Lower lobe of right lung (tissue), 2 donors: ENCODE measurements at regions not wholly inside any gene's neighbourhood (a gene's known extent, or its start where the extent isn't known, plus 50 kb on each side); places are given as distances from the start of the nearest gene placed in this dataset.
A peak's percentile ranks its signal among the peaks of the same experiment; 100 is the strongest.

ENCODE experiments used
- ATAC-seq, 2 donors: fragments of 200-7000 bp; cut with Tn5 transposase; one replicate each; pipeline ENCODE4 v1.9.1; 2020 to 2022; ENCODE audit warnings: mild to moderate bottlenecking in 2 of 2, moderate library complexity in 2 of 2
- DNase-seq: peaks from one replicate; pipeline ENCODE4 v3.0.0-alpha.2; 2020
- H3K27ac ChIP-seq: fragments of 200-600 bp; one replicate; pipeline ENCODE4 v1.8.0; 2022
- H3K27me3 ChIP-seq: fragments of 200-600 bp; one replicate; pipeline ENCODE4 v1.8.0; 2022; ENCODE audit warnings: low read depth
- H3K36me3 ChIP-seq: fragments of 200-600 bp; one replicate; pipeline ENCODE4 v1.8.0; 2022; ENCODE audit warnings: mild to moderate bottlenecking
- H3K4me1 ChIP-seq: fragments of 200-600 bp; one replicate; pipeline ENCODE4 v1.8.0; 2022
- H3K4me3 ChIP-seq: fragments of 200-600 bp; one replicate; pipeline ENCODE4 v1.8.0; 2022; ENCODE audit warnings: mild to moderate bottlenecking
- H3K9me3 ChIP-seq: fragments of 200-600 bp; one replicate; pipeline ENCODE4 v1.8.0; 2022
- CTCF ChIP-seq: fragments of 200-600 bp; IDR thresholded peaks from one replicate; pipeline ENCODE4 v1.8.0; 2022; ENCODE audit warnings: antibody characterized with exemption, mild to moderate bottlenecking
- intact Hi-C: fragments of 100-400 bp; cut with DNase I; formaldehyde crosslinking; loops from one replicate; pipeline ENCODE4 v1.11.0; 2022
- donor health status: DM: no; HTN: yes; CAD: no; lungs with severe emphysema.

GRCh38 chr17:33809748-33810147 is 445.3 kb upstream of the CCL2 start:
- Histone ChIP-seq H3K27ac (no peak overlapping the region), H3K9me3 (no peaks in the 10 kb centered on the region), H3K36me3 (no peaks in the 10 kb centered on the region), H3K4me1 (no peaks in the 10 kb centered on the region), H3K27me3 (no peaks in the 10 kb centered on the region), H3K4me3 (no peak overlapping the region)
- TF ChIP-seq CTCF, result no peak
- no peak for DNase-seq
- no peak for ATAC-seq
- intact Hi-C loops, result no loop called here

- TF ChIP-seq CTCF, result no peak
- H3K27me3 ChIP-seq, result no peaks in the 10 kb centered on the region
- no peaks in the 10 kb centered on the region for H3K9me3 ChIP-seq
- intact Hi-C loops, result no loop called here
- no peaks in the 10 kb centered on the region for H3K36me3 ChIP-seq
- H3K4me1 ChIP-seq, result no peaks in the 10 kb centered on the region
- H3K4me3 ChIP-seq, result no peak overlapping the region
- no peak overlapping the region for H3K27ac ChIP-seq
- DNase-seq (no peak), ATAC-seq (peak in 1 of 2 donors; percentile 47)
Observed at GRCh38 chr17:33811004-33811760, 443.9 kb upstream of the CCL2 start.

GRCh38 chr17:33811984-33812577 is 443.0 kb upstream of the CCL2 start:
- intact Hi-C loops, result no loop called here
- no peaks in the 10 kb centered on the region for H3K36me3 ChIP-seq
- no peaks in the 10 kb centered on the region for H3K27me3 ChIP-seq
- DNase-seq, result no peak
- ATAC-seq, result peak in 1 of 2 donors; percentile 13
- H3K9me3 ChIP-seq, result no peaks in the 10 kb centered on the region
- no peaks in the 10 kb centered on the region for H3K4me1 ChIP-seq
- no peak overlapping the region for H3K27ac ChIP-seq
- TF ChIP-seq CTCF, result no peak
- no peak overlapping the region for H3K4me3 ChIP-seq

GRCh38 chr17:33814852-33815251 is 440.2 kb upstream of the CCL2 start:
- no peaks in the 10 kb centered on the region for H3K36me3 ChIP-seq
- ATAC-seq (no peak), DNase-seq (no peak)

GRCh38 chr17:33816036-33816435 is 439.0 kb upstream of the CCL2 start:
- intact Hi-C loops, result no loop called here

More at GRCh38 chr17:33814852-33815251, 440.2 kb upstream of the CCL2 start:
- TF ChIP-seq CTCF, result no peak
- Histone ChIP-seq H3K27ac (no peak overlapping the region), H3K27me3 (no peaks in the 10 kb centered on the region), H3K4me1 (no peaks in the 10 kb centered on the region), H3K9me3 (no peaks in the 10 kb centered on the region), H3K4me3 (no peak overlapping the region)
- intact Hi-C loops, result no loop called here

More at GRCh38 chr17:33816036-33816435, 439.0 kb upstream of the CCL2 start:
- H3K36me3 ChIP-seq, result no peaks in the 10 kb centered on the region
- no peak for DNase-seq
- no peaks in the 10 kb centered on the region for H3K27me3 ChIP-seq
- H3K4me1 ChIP-seq, result no peaks in the 10 kb centered on the region
- no peak overlapping the region for H3K4me3 ChIP-seq
- no peak overlapping the region for H3K27ac ChIP-seq
- TF ChIP-seq CTCF, result no peak
- no peaks in the 10 kb centered on the region for H3K9me3 ChIP-seq
- ATAC-seq, result no peak
